22Rv1 (cell line): ENCODE measurements at regions not wholly inside any gene's neighbourhood (a gene's known extent, or its start where the extent isn't known, plus 50 kb on each side); places are given as distances from the start of the nearest gene placed in this dataset.

Experiments used
- H3K27ac ChIP-seq: fragments of 450-650 bp; 2 replicates; pipeline ENCODE4 v1.5.1; 2017
- CTCF ChIP-seq: fragments of 450-650 bp; IDR thresholded peaks from 2 replicates; pipeline ENCODE4 v1.5.1; 2017; ENCODE audit warnings: mild to moderate bottlenecking
- ZFX ChIP-seq: fragments of 450-650 bp; IDR thresholded peaks from 2 replicates; pipeline ENCODE4 v1.6.1; 2017; ENCODE audit warnings: antibody characterized with exemption, borderline replicate concordance

GRCh38 chr22:27219036-27219435 lies 561.6 kb downstream of the MIAT start:
- H3K27ac ChIP-seq: no peak overlapping the region
- TF ChIP-seq ZFX: no peak
- TF ChIP-seq CTCF: no peak

GRCh38 chr22:27220339-27220738 lies 563.0 kb downstream of the MIAT start:
- TF ChIP-seq CTCF (no peak), ZFX (no peak)
- no peak overlapping the region for H3K27ac ChIP-seq

- TF ChIP-seq CTCF (no peak), ZFX (no peak)
- no peak overlapping the region for H3K27ac ChIP-seq
Observed at GRCh38 chr22:27222178-27222577, 564.8 kb downstream of the MIAT start.

- no peak overlapping the region for H3K27ac ChIP-seq
- TF ChIP-seq ZFX: no peak
- TF ChIP-seq CTCF: no peak
Observed at GRCh38 chr22:27223317-27224177, 566.2 kb downstream of the MIAT start.

- no peak overlapping the region for H3K27ac ChIP-seq
- TF ChIP-seq ZFX: no peak
- no peak for TF ChIP-seq CTCF
Observed at GRCh38 chr22:27224485-27225374, 567.3 kb downstream of the MIAT start.

GRCh38 chr22:27226666-27227065 lies 569.3 kb downstream of the MIAT start:
- no peak overlapping the region for H3K27ac ChIP-seq
- TF ChIP-seq CTCF (no peak), ZFX (no peak)
